GM23248 (cell line): ENCODE measurements at regions not wholly inside any gene's neighbourhood (a gene's known extent, or its start where the extent isn't known, plus 50 kb on each side); places are given as distances from the start of the nearest gene placed in this dataset.

Experiments
- EZH2 ChIP-seq: fragments of 200-600 bp; sonication (generic); IDR thresholded peaks from 2 replicates; pipeline ENCODE4 v1.6.1; 2018; ENCODE audit warnings: antibody characterized with exemption, mild to moderate bottlenecking; ENCODE audit not compliant: insufficient read depth, poor library complexity, severe bottlenecking
- EZH2phosphoT487 ChIP-seq: fragments of 200-600 bp; sonication (generic); IDR thresholded peaks from 2 replicates; pipeline ENCODE4 v1.6.1; 2018; ENCODE audit warnings: antibody characterized with exemption, moderate library complexity, mild to moderate bottlenecking, low read depth; ENCODE audit not compliant: insufficient read depth

DNA sequence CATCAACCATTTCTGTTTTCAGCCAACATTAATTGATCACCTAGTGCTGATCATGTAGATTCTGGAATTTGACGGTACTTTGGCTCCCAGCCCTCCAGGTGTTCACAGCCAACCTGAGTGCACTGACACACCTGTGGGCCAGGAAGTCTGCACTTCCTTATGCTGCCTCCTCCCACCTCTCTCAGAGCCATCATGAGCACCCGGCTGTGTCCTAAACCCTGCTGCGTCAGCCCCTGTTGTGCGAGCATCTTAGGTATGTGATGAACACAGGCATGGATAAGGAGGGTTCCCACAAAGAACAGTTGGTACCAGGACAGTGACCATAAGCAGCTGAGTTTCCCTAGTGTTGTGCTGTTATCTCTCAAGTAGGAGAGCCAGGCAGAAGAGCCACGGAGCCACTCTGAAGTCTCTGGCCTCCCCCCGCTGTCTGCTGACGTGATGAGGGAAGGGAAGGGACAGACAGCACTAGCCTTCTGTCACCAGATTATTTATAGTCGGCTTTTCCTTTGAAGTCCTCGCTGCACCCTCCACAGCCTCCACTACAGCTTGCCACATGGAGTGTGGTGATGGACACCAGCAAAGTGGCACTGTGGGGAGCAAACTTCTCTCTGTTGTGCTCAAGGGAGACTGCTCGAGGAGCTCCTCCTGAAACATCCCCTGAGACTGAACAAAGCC is 162.8 kb upstream of the ANKFN1 start:
- TF ChIP-seq EZH2, result no peak
- no peak for TF ChIP-seq EZH2phosphoT487
